Mesenchymal stem cell (in vitro differentiated cells and primary cell): ENCODE measurements at regions not wholly inside any gene's neighbourhood (a gene's known extent, or its start where the extent isn't known, plus 50 kb on each side); places are given as distances from the start of the nearest gene placed in this dataset.

Source experiments
- DNase-seq: peaks from one replicate; pipeline ENCODE4 v3.0.0-alpha.2; 2013
- H2AFZ ChIP-seq: one replicate; pipeline ENCODE4 v1.6.1; 2013; ENCODE audit warnings: low read depth, mild to moderate bottlenecking, control low read depth, inconsistent platforms, low read length, moderate library complexity
- H2AK5ac ChIP-seq: 2 replicates; pipeline ENCODE4 v1.6.1; 2013; ENCODE audit warnings: low read length, moderate library complexity, mild to moderate bottlenecking, inconsistent platforms; ENCODE audit not compliant: severe bottlenecking
- H2BK120ac ChIP-seq: one replicate; pipeline ENCODE4 v1.6.1; 2013; ENCODE audit warnings: low read depth, mild to moderate bottlenecking, inconsistent platforms, low read length, moderate library complexity
- H2BK12ac ChIP-seq, 2 experiments: one replicate each; pipeline ENCODE4 v1.6.1; 2013; ENCODE audit warnings: inconsistent platforms in 2 of 2, low read length in 2 of 2, mild to moderate bottlenecking in 2 of 2, moderate library complexity in 2 of 2, control low read depth in 1 of 2
- H2BK15ac ChIP-seq: one replicate; pipeline ENCODE4 v1.6.1; 2013; ENCODE audit warnings: mild to moderate bottlenecking, low read depth, inconsistent platforms; ENCODE audit not compliant: poor library complexity, severe bottlenecking
- H2BK5ac ChIP-seq: 2 replicates; pipeline ENCODE4 v1.6.1; 2013; ENCODE audit warnings: low read depth, mild to moderate bottlenecking, low read length, control low read depth, inconsistent platforms; ENCODE audit not compliant: poor library complexity, severe bottlenecking
- H3K14ac ChIP-seq, 2 experiments: one replicate each; pipeline ENCODE4 v1.6.1; 2013; ENCODE audit warnings: inconsistent platforms in 2 of 2, low read length in 2 of 2, control low read depth in 1 of 2, mild to moderate bottlenecking in 1 of 2, moderate library complexity in 1 of 2
- H3K18ac ChIP-seq, 2 experiments: one replicate each; pipeline ENCODE4 v1.6.1; 2013; ENCODE audit warnings: inconsistent platforms in 2 of 2, low read length in 2 of 2, control low read depth in 1 of 2, low read depth in 1 of 2, mild to moderate bottlenecking in 1 of 2
- H3K23ac ChIP-seq, 2 experiments: one replicate each; pipeline ENCODE4 v1.6.1; 2013; ENCODE audit warnings: inconsistent platforms in 2 of 2, low read length in 2 of 2, mild to moderate bottlenecking in 2 of 2, moderate library complexity in 2 of 2, control low read depth in 1 of 2
- H3K27ac ChIP-seq: 2 replicates; pipeline ENCODE4 v1.5.1; 2013; ENCODE audit warnings: mild to moderate bottlenecking, moderate library complexity, low read length, control low read depth, inconsistent platforms; ENCODE audit not compliant: poor library complexity, severe bottlenecking
- H3K27me3 ChIP-seq, 2 experiments: 2 replicates each; pipeline versions ENCODE4 v1.6.1 to v1.7.0; 2013; ENCODE audit warnings: low read length in 2 of 2, mild to moderate bottlenecking in 2 of 2, moderate library complexity in 2 of 2, control low read depth in 1 of 2, inconsistent platforms in 1 of 2; ENCODE audit not compliant: control insufficient read depth in 1 of 2, insufficient read depth in 1 of 2
- H3K36me3 ChIP-seq, 2 experiments: 2 replicates each; pipeline versions ENCODE4 v1.6.1 to v1.7.0; 2013; ENCODE audit warnings: low read length in 2 of 2, control low read depth in 1 of 2, inconsistent platforms in 1 of 2, low read depth in 1 of 2, mild to moderate bottlenecking in 1 of 2; ENCODE audit not compliant: insufficient read depth in 2 of 2, control insufficient read depth in 1 of 2
- H3K4ac ChIP-seq, 2 experiments: one replicate each; pipeline ENCODE4 v1.6.1; 2013; ENCODE audit warnings: inconsistent platforms in 2 of 2, low read length in 2 of 2, mild to moderate bottlenecking in 2 of 2, moderate library complexity in 2 of 2, control low read depth in 1 of 2, low read depth in 1 of 2
- H3K4me1 ChIP-seq: 2 replicates; pipeline ENCODE4 v1.6.1; 2013; ENCODE audit warnings: low read depth, low read length, control low read depth; ENCODE audit not compliant: control insufficient read depth, insufficient read depth
- H3K4me2 ChIP-seq: 2 replicates; pipeline ENCODE4 v1.6.1; 2013; ENCODE audit warnings: low read length, mild to moderate bottlenecking, inconsistent platforms; ENCODE audit not compliant: poor library complexity, severe bottlenecking
- H3K4me3 ChIP-seq, 2 experiments: 2 replicates each; pipeline versions ENCODE4 v1.5.1 to v1.7.0; 2013; ENCODE audit warnings: low read length in 2 of 2, mild to moderate bottlenecking in 2 of 2, control low read depth in 1 of 2, low read depth in 1 of 2; ENCODE audit not compliant: insufficient read depth in 1 of 2
- H3K79me1 ChIP-seq: replicated peaks from 2 replicates; pipeline ENCODE4 v1.6.1; 2013; ENCODE audit warnings: mild to moderate bottlenecking, control low read depth, low read length, inconsistent platforms; ENCODE audit not compliant: poor library complexity, severe bottlenecking
- H3K9ac ChIP-seq: 2 replicates; pipeline ENCODE4 v1.7.0; 2013; ENCODE audit warnings: mild to moderate bottlenecking, low read length, moderate library complexity
- H3K9me3 ChIP-seq: 2 replicates; pipeline ENCODE4 v1.7.0; 2013; ENCODE audit warnings: mild to moderate bottlenecking, low read length; ENCODE audit not compliant: control insufficient read depth
- H4K8ac ChIP-seq: one replicate; pipeline ENCODE4 v1.6.1; 2013; ENCODE audit warnings: inconsistent platforms, mild to moderate bottlenecking, low read length, moderate library complexity
- H4K91ac ChIP-seq: one replicate; pipeline ENCODE4 v1.6.1; 2013; ENCODE audit warnings: mild to moderate bottlenecking, low read length, inconsistent platforms
- WGBS: methylation state at CpG from one replicate; pipeline ENCODE4 v1.1.7; 2013; ENCODE audit warnings: mixed read lengths; 5-methylcytosine and 5-hydroxymethylcytosine counted together

GRCh38 chr20:24373372-24373771 is 96.1 kb upstream of the SYNDIG1 start:
- H3K4ac ChIP-seq: no peak overlapping the region
- H2BK120ac ChIP-seq: no peak overlapping the region
- no peaks in the 10 kb centered on the region for H3K4me1 ChIP-seq
- no peaks in the 10 kb centered on the region for H3K9me3 ChIP-seq
- no peak overlapping the region for H3K4me3 ChIP-seq
- H3K18ac ChIP-seq: no peak overlapping the region
- H3K4me2 ChIP-seq: no peak overlapping the region
- no peak overlapping the region for H2AFZ ChIP-seq
- H3K14ac ChIP-seq: no peak overlapping the region
- H4K8ac ChIP-seq: no peak overlapping the region
- H2AK5ac ChIP-seq: no peak overlapping the region
- DNase-seq: no peak
- no peaks in the 10 kb centered on the region for H3K36me3 ChIP-seq
- 64% methylated on average over 2 of the region's 3 CpGs for WGBS
- H2BK5ac ChIP-seq: no peak overlapping the region
- H2BK12ac ChIP-seq: no peak overlapping the region
- no peak overlapping the region for H3K9ac ChIP-seq
- no peaks in the 10 kb centered on the region for H3K79me1 ChIP-seq
- peaks cover 0 to 10% of the 10 kb centered on the region in 2 experiments for H3K27me3 ChIP-seq
- H3K27ac ChIP-seq: no peak overlapping the region
- H2BK15ac ChIP-seq: no peak overlapping the region
- no peak overlapping the region for H4K91ac ChIP-seq
- no peak overlapping the region for H3K23ac ChIP-seq

GRCh38 chr20:24370911-24371695 is 98.3 kb upstream of the SYNDIG1 start:
- H3K9ac ChIP-seq: no peak overlapping the region
- no peak overlapping the region for H3K14ac ChIP-seq
- no peak overlapping the region for H3K23ac ChIP-seq
- no peak overlapping the region for H2BK15ac ChIP-seq
- no peak overlapping the region for H3K4ac ChIP-seq
- no peak overlapping the region for H2BK12ac ChIP-seq
- DNase-seq: no peak
- H2AK5ac ChIP-seq: no peak overlapping the region
- no peak overlapping the region for H3K18ac ChIP-seq
- no peaks in the 10 kb centered on the region for H3K36me3 ChIP-seq
- H3K27me3 ChIP-seq: peaks cover 0 to 15% of the 10 kb centered on the region in 2 experiments
- H2BK120ac ChIP-seq: no peak overlapping the region
- H4K91ac ChIP-seq: no peak overlapping the region
- no peaks in the 10 kb centered on the region for H3K9me3 ChIP-seq
- no peak overlapping the region for H3K4me3 ChIP-seq
- no peaks in the 10 kb centered on the region for H3K4me1 ChIP-seq
- H3K27ac ChIP-seq: no peak overlapping the region
- H3K79me1 ChIP-seq: no peaks in the 10 kb centered on the region
- no peak overlapping the region for H3K4me2 ChIP-seq
- no peak overlapping the region for H2BK5ac ChIP-seq
- H2AFZ ChIP-seq: no peak overlapping the region
- 81% methylated on average over 6 of the region's 7 CpGs for WGBS
- no peak overlapping the region for H4K8ac ChIP-seq

- H2BK12ac ChIP-seq: no peak overlapping the region
- H3K23ac ChIP-seq: no peak overlapping the region
- H3K4ac ChIP-seq: no peak overlapping the region
- no peak overlapping the region for H3K27ac ChIP-seq
- H2BK120ac ChIP-seq: no peak overlapping the region
- DNase-seq: no peak
- no peaks in the 10 kb centered on the region for H3K79me1 ChIP-seq
- H4K8ac ChIP-seq: no peak overlapping the region
- peaks cover 0 to 19% of the 10 kb centered on the region in 2 experiments for H3K27me3 ChIP-seq
- no peak overlapping the region for H3K18ac ChIP-seq
- H2AK5ac ChIP-seq: no peak overlapping the region
- no peak overlapping the region for H4K91ac ChIP-seq
- H3K9me3 ChIP-seq: no peaks in the 10 kb centered on the region
- no peak overlapping the region for H3K14ac ChIP-seq
- no peak overlapping the region for H2BK5ac ChIP-seq
- no peak overlapping the region for H3K4me3 ChIP-seq
- H3K4me2 ChIP-seq: no peak overlapping the region
- no peak overlapping the region for H3K9ac ChIP-seq
- H3K36me3 ChIP-seq: no peaks in the 10 kb centered on the region
- 88% methylated on average over 6 of the region's 6 CpGs for WGBS
- no peak overlapping the region for H2AFZ ChIP-seq
- no peaks in the 10 kb centered on the region for H3K4me1 ChIP-seq
- H2BK15ac ChIP-seq: no peak overlapping the region
Observed at GRCh38 chr20:24370249-24370648, 99.2 kb upstream of the SYNDIG1 start.

GRCh38 chr20:24368253-24368652 is 101.2 kb upstream of the SYNDIG1 start:
- H3K4ac ChIP-seq: no peak overlapping the region
- H3K27ac ChIP-seq: no peak overlapping the region
- H2BK5ac ChIP-seq: no peak overlapping the region
- H2BK120ac ChIP-seq: no peak overlapping the region
- H3K9me3 ChIP-seq: no peaks in the 10 kb centered on the region
- no peak overlapping the region for H3K14ac ChIP-seq
- H2AK5ac ChIP-seq: no peak overlapping the region
- H3K4me2 ChIP-seq: no peak overlapping the region
- no peaks in the 10 kb centered on the region for H3K4me1 ChIP-seq
- H4K91ac ChIP-seq: no peak overlapping the region
- H3K9ac ChIP-seq: no peak overlapping the region
- no peak overlapping the region for H2BK12ac ChIP-seq
- peaks cover 0 to 22% of the 10 kb centered on the region in 2 experiments for H3K27me3 ChIP-seq
- H3K4me3 ChIP-seq: no peak overlapping the region
- H3K23ac ChIP-seq: no peak overlapping the region
- no peak overlapping the region for H2AFZ ChIP-seq
- H3K36me3 ChIP-seq: no peaks in the 10 kb centered on the region
- no peak overlapping the region for H2BK15ac ChIP-seq
- WGBS: 81% methylated on average over 4 of the region's 4 CpGs
- H4K8ac ChIP-seq: no peak overlapping the region
- no peak overlapping the region for H3K18ac ChIP-seq
- no peak for DNase-seq
- no peaks in the 10 kb centered on the region for H3K79me1 ChIP-seq
